DMS79 treated with DMSO at 0.1 percent for 48 hours (cell line): ENCODE measurements at regions not wholly inside any gene's neighbourhood (a gene's known extent, or its start where the extent isn't known, plus 50 kb on each side); places are given as distances from the start of the nearest gene placed in this dataset.

Source experiments
- DNase-seq: peaks from one replicate; lab custom pipeline; 2025; lab: John Stamatoyannopoulos, UW

DNA sequence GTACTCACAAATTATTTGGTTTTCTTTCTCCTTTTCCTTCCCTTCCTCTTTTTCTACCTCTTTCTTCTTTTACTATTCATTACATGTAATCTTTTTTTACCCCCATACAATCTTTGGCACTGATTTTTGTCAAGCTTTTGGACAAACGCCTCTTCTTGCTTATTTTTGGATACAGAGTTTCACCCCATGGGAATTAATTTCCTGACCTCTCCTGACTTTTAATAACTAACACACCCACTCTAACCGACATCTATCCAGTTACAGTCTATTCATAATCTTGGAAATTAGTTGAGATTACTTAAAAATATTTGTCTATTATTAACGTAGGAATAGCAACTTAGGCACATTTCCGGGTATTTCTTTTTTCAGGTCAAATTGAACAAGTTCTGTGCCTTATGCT lies 101.2 kb downstream of the HDGFL1 start:
- no peak for DNase-seq

DNA sequence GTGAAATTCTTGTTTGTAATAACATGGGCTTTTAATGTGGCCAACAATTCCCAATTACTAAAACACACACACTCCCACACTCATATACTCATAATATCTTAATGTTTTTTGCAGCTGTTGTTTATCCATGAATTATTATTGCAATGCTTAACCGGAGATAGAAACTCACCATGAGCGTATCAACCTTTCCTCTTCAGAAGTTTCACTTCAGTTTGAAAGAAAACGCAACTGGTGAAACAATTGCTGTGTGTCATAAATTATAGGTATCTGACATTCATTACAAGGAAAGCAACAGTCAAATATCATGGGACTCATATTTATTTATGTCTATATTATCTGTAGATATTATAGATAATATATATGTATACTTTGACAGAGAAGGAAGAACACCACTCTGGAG lies 104.1 kb downstream of the HDGFL1 start:
- no peak for DNase-seq

DNA sequence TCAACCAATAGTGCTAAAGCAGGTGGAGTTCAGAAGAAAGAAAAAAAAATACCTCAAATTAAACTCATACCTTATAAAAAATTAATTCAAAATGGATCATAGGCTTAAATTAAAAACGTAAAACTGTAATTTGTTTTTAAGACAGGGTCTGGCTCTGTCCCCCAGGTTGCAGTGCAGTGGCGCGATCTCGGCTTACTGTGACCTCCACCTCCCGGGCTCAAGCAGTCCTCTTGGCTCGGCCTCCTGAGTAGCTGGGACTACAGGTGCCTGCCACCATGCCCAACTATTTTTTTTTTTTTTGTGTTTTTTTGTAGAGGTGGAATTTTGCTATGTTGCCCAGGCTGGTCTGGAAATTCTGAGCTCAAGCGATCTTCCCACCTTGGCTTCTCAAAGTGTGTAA lies 111.6 kb downstream of the HDGFL1 start:
- no peak for DNase-seq

DNA sequence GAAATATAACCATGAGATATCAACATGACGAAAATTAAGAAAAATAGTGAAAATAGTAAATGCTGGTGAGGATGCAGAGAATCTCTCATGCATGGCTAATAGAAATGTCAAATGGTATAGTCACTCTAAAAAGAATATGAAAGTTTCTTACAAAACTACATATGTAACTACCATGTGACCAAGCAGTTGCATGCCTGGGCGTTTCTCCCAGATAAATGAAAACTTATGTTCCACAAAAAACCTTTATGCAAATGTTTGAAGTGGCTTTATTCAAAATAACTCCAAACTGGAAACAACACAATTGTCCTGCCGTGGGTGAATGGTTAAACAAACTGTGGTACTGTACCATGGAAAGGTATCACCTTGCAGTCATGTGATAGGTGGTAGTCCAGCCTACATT lies 112.4 kb downstream of the HDGFL1 start:
- DNase-seq, result peak; percentile 17

DNA sequence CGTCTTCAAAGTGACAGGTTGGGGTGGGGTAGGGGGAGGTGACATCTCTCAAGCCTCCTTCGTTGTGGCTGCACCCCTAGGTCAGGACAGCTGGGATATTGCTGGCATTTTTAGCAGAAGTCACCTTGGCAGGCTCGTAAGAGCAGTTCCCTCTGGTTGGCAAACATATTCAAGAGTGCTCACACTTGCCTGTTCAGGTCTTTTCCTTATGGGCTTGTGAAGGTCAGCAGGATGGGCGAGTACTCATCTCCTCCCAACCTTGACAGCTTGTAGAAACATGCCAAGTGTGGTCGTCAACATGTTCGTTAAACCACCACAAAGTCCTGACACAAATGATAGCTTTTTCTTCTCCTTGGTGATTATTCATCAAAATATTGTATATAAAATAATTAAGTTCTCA lies 113.6 kb downstream of the HDGFL1 start:
- DNase-seq, result peak; percentile 79

DNA sequence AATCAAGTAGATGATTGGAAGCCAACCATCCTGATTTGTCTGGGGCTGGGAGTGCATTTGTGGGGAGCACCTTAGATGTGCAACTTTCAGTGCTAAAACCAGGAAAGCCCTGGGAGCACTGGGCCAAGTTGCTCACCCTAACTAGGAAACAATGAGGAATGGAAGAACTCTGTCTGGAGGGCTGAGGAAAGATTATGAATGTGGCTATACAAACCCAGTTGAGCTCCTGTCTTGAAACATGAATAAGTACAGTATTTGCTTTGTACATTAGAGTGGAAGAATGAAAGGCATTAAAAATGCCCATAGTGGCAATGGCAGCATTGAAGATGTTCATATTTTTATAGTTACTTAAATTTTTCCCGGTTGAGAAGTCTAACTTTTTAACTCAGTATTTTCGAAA lies 121.1 kb downstream of the HDGFL1 start:
- no peak for DNase-seq

DNA sequence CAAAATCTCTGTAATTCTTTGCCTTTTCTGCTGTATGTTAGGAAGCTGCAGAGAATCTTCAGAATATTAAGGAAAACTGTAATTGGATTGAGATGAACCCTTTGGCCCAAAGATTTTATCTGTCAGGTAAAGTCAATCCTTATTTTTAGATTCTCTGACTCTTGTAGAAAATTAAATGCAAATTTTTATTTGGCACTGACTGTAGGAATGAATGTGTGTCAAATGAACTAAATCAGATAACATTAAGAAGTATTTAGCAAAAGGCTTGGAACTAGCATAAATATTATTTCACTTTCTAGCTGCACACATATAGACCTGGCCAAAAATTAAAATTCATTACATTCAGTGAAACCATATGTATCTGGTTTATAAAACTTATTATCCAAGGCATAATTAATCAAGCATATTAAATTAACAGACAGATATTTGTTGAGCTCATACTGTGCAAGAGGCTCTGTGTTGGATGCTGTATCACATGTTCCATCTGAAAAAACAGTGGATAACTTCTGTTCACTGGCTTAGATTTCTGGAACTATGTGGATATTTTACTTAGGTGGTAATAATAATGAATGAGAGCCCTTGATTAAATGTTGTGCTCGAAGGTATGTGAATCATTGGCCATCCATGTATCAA lies 124.8 kb downstream of the HDGFL1 start:
- DNase-seq, result no peak

DNA sequence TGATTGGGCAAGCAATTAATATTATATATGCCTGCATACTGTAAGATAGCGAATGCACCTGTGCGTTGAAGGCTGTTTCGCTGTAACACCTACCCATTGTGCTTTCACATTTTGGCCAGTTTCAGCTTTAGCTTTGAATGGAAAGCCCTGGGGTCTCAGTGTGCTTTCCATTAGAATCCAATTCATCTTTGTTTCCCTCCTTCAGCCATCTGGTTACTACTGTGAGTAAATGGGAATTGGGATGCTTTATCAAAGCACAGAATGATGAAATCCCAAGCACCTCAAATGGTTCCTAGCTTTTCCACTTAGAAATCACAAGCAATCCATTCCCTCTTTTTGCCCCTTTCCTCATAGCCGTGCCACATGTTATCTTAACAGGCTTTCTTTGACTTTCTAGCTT lies 127.1 kb downstream of the HDGFL1 start:
- no peak for DNase-seq

DNA sequence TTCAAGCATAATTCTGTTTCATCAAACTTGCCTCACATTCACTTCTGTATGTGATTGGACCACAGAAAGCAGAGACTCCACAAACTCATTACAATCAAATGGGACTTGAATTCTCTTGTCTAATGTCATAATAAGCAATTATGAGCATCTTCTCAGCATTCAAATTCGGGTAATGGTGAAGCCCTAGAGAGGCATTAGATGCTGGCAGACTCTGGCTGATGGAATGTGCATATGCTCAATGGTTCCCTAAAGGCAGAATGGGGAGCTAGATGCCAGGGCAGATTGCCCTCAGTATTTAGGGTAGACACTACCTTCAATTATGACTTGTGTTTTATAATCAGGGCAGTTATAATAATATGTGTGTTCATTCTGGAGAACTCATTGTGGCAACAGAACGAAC lies 127.9 kb downstream of the HDGFL1 start:
- no peak for DNase-seq

DNA sequence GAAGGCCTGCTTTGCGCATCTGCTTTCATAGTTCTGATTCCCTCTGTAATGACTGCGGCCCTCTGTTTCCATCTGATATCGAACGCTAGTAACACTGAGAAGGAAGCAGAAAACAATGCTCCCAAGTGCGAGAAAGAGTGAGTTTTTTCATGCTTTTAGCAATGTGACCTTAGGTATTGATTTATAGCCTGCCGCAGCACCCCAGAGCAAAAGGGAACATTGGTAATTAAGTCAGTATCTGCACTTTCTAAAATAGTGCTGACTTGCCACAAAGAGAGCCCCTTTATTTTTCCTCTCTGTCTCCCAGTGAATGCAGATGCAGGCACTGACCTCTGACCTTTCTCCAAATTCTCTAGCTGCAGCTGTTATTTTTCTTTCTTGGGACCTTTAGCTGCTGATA lies 129.8 kb downstream of the HDGFL1 start:
- DNase-seq, result no peak

DNA sequence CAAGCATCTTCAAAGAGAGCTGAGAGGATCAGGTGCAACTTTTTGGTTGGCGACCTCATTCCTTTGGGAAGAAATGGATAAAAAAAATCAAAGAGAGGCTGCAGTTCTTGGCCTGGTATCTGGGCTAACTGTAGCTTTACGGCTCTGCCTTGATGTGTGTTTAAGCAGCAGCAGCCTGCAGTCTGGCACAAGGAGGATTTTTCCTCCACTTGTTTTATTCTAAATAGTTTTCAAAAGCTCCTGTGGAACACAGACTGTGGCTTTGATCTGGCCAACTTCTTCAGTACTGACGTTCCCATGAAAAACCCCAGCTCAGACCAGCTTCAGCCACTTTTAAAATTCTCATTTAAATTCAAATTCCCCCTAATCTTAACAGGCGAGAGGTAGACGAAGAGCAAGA lies 137.3 kb downstream of the HDGFL1 start:
- no peak for DNase-seq

DNA sequence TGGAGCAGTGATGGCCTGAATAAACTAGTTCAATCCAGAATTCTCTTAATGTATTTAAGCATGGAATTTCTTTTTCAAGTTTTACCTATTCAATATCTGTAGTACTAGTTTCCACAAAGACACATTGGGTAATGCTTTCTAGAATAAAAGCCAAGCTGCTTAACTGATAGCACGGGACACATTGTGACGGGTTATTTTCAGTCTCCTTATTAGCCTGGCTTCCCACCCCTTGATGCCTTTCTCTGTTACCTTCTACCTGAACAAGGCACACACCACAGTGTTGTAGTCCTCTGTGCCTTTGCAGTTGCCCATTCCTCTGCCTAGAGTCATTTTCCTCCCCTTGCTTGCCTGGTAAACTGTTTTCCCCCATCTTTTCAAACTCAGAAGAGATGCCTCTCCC lies 139.1 kb downstream of the HDGFL1 start:
- no peak for DNase-seq

DNA sequence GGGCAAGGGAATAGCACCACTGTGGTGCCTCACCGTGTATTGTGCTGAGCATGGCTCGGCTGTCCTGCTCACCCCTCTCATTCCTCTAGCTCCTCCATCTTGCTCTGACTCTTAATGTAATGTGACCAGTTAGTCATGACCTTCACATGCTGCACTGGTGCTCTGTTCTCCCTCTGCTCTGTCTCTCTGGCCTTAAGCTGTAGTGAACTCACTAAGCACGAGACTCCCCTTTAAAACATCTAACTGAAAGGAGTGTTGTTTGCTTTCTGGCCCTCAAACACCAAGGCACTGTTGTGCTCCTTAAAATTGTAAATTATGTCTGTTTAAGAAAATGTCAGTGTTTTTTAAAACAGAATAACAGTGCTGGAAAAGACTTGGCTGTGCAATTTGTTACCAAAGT lies 140.4 kb downstream of the HDGFL1 start:
- no peak for DNase-seq

DNA sequence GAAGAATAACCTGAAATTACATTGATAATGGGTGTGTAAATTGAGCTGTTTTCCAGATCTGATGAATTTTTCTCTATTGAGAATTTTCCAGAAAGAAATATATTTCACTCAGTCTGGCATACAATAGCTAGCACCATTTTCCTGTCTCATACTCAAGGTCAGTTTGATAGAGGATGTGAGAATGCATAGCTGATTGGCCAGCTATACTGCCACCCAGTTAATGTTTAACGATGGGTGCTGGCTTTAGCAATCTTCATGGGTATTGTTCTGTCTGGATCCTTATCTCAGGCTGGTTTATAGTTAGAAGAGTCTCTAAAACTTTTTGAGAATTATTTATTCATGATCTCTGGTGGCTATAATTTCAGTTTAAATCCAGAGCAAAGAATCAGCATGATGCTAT lies 147.4 kb downstream of the HDGFL1 start:
- DNase-seq, result no peak

DNA sequence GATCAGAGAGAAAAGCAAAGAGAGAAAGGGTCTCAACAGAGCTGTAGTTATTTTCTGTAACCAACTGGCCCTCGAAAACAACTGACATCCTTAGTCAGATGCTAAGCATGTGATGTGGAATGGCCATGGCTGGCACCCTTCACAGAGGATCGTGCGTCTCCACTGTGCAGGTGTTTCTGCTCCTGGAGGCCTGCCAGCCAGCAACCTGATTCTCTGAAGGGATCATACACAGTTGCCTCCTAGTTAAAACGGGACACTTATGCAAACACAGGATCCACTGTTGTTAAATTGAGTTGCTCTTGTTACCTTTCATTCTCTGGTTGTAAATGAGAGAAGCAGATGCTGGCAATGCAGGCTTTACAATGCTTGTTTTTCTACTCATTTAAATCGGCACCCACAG lies 148.5 kb downstream of the HDGFL1 start:
- DNase-seq, result peak; percentile 91

DNA sequence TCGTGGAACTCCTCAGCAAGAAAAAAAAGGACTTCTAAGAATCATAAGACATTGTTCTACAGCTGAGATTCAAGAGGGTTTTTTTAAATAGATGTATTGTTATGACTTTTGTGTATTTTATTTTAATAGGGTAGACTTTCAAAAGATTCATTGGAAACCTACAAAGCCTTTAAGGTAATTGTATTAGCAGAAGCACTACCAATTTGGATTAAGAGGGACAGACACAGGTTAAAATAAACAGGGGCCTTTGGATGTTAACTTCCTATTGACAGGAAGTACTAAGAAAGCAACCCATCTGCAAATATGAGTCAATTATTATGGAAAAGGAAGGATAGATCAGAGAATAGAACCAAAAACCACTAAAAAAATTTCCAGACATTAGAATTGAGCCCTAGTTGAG lies 153.5 kb downstream of the HDGFL1 start:
- DNase-seq, result no peak

DNA sequence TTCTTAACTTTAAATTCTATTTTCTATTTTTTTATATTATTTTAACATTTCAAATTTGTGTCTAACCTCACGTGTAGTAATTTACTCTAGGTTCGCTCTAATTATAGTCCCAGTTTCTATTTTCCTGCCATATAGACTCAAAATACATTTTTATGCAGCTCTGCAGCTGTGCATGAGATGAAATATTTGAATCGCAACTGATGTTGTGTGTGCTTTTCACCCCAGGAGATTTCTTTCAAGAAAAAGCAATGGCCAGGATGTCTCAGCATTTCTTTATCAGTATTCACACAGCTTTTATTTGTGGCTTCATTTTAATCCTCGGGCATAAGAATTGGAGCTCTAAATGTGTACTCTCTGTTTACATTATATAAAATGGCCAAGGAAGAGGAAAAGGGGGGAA lies 157.6 kb downstream of the HDGFL1 start:
- no peak for DNase-seq

DNA sequence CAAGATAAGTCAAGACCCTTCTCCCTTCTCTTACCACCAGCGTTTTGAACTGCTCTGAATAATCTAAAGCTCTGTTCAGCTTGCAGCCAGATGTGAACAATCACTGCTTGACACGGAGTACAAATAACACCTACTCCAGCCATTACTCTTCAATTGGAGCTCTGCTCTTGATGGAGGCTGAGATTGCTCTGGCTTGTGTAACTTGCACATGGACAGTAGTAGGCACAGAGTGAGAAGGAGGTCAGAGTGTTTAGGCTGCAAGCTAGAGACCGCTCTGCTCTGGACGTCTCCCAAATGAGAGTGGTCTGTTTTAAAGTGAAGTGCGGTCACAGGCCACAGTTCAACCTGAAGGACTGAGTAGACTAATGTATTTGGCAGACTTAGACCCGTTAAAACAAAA lies 158.3 kb downstream of the HDGFL1 start:
- DNase-seq, result peak; percentile 24

DNA sequence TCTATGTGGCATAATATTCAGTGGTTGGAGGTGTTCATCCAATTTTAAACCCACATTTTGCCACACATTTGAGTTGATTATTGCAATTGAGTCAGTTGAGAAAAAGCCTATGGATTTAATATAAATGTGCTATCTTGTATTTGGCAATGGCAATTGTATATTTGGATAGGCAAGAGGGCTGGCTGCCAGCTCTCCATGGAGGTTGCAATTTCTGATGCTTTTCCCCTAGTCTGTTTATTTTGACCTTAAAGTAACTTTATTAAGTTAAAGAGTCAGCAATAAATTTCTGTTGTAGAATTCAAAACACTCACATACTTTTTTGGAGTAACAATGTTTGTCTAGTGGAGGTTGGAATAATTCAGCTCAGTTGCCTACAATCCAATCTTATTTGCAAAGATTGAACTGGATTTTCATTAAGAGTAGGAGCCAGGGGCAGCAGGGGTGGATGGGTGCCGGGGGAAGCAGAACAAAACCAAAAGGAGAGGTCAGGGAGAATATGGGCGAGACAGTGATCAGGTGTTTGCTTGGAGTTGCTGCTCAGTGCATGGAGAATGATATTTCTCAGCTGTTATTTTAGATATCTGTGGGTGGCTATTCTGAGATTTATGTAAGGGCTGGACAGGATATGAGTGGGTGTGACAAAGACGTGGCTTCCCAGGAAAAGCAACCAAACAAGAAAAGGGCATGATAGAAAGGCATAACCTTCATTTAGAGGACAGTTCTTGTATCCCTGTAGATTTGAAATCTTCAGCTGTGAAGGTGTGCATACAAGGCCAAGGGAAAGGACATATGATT lies 163.0 kb downstream of the HDGFL1 start:
- no peak for DNase-seq

DNA sequence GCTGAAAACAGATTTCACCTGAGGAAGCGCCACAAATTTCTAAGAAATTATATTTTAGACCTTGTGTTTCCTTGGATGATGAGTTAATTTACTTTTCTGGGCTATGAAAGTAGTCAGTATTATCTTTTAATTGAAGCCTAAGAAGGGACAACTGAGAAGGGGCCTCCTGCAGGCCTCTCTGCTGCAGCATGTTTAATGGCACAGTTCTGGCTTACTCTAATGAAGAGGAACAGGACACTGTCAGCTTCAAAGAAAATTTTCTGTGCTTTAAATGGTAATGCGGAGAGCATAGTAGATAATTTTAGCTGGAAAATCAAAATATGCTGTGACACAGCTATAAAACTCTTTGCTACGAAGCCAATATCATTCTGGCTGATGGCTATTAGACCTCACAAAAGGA lies 167.4 kb downstream of the HDGFL1 start:
- DNase-seq, result no peak

DNA sequence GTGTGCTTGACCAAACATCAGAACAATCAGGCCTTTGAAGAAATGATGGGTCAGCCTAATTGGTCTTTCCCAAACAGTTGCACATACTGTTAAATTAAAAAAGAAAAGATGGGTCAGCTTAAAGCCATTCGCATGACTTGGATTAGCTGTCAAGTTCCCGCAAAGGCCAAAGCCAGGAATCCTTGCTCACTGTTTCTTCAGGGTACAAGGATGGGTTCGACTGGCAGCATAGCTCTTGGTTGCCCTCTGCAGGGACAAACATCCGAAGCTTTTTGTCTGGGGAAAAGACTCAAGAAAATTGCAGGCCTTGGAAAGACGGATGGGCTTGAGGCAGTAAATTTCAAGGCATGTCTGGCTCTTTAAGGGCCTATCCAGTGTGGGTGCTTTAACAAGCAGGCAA lies 168.0 kb downstream of the HDGFL1 start:
- no peak for DNase-seq

DNA sequence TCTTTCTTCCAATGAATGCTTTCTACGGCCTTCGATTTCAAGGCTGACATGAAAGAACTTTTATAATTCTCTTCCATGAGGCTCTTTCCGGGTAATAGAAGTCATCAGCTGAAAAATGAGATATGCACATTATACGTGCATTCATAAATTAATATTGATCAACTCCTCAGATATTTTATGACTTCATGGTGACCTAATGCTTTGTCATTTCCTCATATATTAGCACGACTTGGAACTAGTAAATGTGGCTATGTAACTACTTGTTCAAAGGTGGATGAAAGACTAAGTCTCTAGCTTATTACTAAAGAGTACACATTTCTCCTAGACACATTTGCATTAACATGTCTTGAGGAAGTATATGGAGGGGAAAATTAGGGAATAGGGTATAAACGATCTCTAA lies 168.8 kb downstream of the HDGFL1 start:
- DNase-seq, result no peak

DNA sequence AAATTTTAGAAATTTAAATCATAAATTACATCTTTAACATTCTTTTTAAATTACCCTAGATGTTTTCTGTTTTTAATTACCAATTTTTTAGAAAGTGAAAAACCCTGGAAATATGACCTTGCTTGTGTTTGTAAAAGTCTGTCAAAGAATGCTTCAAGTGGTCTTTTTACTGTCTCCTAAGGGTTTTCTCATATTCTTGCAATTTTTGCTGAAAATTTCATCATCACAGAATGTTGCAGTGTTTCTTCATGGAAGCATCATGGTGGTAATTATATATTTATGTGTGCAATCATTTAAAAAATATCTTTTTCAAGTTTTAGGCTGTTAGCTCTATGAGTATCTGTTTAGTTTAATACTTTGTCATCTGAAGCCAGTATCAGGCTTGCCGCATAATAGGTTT lies 178.2 kb downstream of the HDGFL1 start:
- no peak for DNase-seq

DNA sequence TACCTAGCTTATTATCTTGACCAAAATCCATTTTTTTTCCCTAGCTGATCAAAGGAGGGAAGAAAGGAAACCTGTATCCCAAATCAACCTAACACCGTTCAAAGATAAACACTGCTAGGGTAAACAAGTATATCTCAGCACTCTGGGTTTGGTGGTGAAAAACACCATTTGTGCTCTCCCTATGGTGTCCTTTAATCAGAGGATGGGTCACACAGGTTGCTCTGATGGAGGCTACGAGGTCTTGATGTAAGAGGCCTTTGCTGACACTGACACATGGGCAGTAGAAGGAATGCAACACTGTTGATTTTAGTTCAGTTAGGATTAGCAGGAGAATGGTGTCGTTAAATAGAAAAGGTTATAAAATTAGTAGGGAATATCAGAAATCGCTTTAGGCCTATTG lies 179.3 kb downstream of the HDGFL1 start:
- no peak for DNase-seq
